ENCODE measurements at regions not wholly inside any gene's neighbourhood (a gene's known extent, or its start where the extent isn't known, plus 50 kb on each side); places are given as distances from the start of the nearest gene placed in this dataset.

DNA sequence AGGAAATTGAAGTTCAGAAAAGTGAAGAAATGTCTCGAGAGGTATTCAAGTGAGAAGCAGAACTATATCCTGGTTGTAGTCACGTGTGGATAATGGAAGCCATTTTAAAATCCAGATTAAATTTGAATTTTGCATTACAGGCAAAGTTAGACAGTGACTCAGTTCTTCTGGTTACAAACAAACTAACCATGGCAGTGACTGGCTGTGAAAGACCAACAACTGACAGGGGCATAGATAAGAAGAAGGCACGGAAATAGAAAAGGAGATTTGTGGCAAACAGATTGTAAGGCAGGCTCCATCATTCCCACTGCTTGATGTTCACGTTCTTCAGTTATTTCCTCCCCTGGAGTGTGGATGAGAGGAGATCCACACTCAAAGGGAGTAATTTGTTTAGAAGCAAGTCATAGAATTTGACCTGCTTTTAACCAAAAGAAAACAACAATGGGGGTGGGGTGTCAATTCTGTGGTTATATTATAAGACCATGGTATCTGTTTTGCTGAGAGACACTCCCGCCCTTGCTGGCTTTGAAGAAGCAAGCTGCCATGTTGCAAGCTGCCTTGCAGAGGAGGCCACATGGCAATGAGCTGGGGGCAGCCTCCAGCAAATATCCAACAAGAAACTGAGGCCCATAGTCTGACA is 795.3 kb downstream of the VRK1 start (continued):
- TF ChIP-seq, protein P1, sequence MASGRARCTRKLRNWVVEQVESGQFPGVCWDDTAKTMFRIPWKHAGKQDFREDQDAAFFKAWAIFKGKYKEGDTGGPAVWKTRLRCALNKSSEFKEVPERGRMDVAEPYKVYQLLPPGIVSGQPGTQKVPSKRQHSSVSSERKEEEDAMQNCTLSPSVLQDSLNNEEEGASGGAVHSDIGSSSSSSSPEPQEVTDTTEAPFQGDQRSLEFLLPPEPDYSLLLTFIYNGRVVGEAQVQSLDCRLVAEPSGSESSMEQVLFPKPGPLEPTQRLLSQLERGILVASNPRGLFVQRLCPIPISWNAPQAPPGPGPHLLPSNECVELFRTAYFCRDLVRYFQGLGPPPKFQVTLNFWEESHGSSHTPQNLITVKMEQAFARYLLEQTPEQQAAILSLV (CRISPR knock-in tag; IDR thresholded peaks at IDR 0.05; ENCODE audit: borderline replicate concordance), result no peak
- TF ChIP-seq MAFF (IDR thresholded peaks at IDR 0.05; ENCODE audit: low read depth, low read length), result no peak
- TF ChIP-seq CEBPZ (IDR thresholded peaks at IDR 0.05; ENCODE audit: low read length), result no peak
- no peak for TF ChIP-seq ZFP82 (CRISPR knock-in tag; IDR thresholded peaks at IDR 0.05; ENCODE audit: borderline replicate concordance)
- TF ChIP-seq, protein P2, sequence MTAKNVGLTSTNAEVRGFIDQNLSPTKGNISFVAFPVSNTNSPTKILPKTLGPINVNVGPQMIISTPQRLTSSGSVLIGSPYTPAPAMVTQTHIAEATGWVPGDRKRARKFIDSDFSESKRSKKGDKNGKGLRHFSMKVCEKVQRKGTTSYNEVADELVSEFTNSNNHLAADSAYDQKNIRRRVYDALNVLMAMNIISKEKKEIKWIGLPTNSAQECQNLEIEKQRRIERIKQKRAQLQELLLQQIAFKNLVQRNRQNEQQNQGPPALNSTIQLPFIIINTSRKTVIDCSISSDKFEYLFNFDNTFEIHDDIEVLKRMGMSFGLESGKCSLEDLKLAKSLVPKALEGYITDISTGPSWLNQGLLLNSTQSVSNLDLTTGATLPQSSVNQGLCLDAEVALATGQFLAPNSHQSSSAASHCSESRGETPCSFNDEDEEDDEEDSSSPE (CRISPR knock-in tag; IDR thresholded peaks at IDR 0.05), result no peak
- no peak for TF ChIP-seq ZNF354B (CRISPR knock-in tag; IDR thresholded peaks at IDR 0.05)
- no peak for TF ChIP-seq BRCA1 (CRISPR knock-in tag; IDR thresholded peaks at IDR 0.05)
- TF ChIP-seq ZNF431 (CRISPR knock-in tag; IDR thresholded peaks at IDR 0.05; ENCODE audit: borderline replicate concordance, low read depth), result no peak
- TF ChIP-seq ZNF12 (CRISPR knock-in tag; IDR thresholded peaks at IDR 0.05), result no peak
- no peak for TF ChIP-seq TMF1 (CRISPR knock-in tag; IDR thresholded peaks at IDR 0.05; ENCODE audit: low read depth)
- TF ChIP-seq CCAR2 (optimal IDR thresholded peaks at IDR 0.05; ENCODE audit: low read depth, low read length), result no peak

All from HepG2 (cell line).